T-helper 17 cell (primary cell): ENCODE measurements at regions not wholly inside any gene's neighbourhood (a gene's known extent, or its start where the extent isn't known, plus 50 kb on each side); places are given as distances from the start of the nearest gene placed in this dataset.
"Not testable (repeated sequence)": the region's sequence is repeated elsewhere in the genome, so short reads cannot be mapped to it uniquely, and the experiment has no call there.

Experiments
- ATAC-seq: fragments of 150-1000 bp; cut with Tn5 transposase; 2 replicates; pipeline ENCODE4 v1.10.0; 2021; ENCODE audit warnings: mild to moderate bottlenecking, moderate library complexity
- DNase-seq, 3 donors: peaks; one replicate each; pipeline versions ENCODE4 v3.0.0 to v3.0.0-alpha.2; 2020 to 2021
- H3K9me3 ChIP-seq: one replicate; pipeline ENCODE4 v1.7.0; 2013; ENCODE audit warnings: low read length, mild to moderate bottlenecking; ENCODE audit not compliant: control insufficient read depth, poor library complexity, severe bottlenecking
- H3K27ac Mint-ChIP-seq: one replicate; pipeline ENCODE4 v1.8.0; 2022; ENCODE audit warnings: mild to moderate bottlenecking, moderate library complexity, mixed read lengths
- H3K27me3 Mint-ChIP-seq: one replicate; pipeline ENCODE4 v1.8.0; 2022; ENCODE audit warnings: mixed read lengths
- H3K36me3 Mint-ChIP-seq: one replicate; pipeline ENCODE4 v1.8.0; 2022; ENCODE audit warnings: low read depth, mixed read lengths
- H3K4me1 Mint-ChIP-seq: one replicate; pipeline ENCODE4 v1.8.0; 2022; ENCODE audit warnings: mild to moderate bottlenecking, mixed read lengths
- H3K4me3 Mint-ChIP-seq: one replicate; pipeline ENCODE4 v1.8.0; 2022; ENCODE audit warnings: mild to moderate bottlenecking, moderate library complexity, mixed read lengths

GRCh38 chr9:33623658-33624586, 99.9 kb downstream of the ANKRD18B start:
- DNase-seq (peak; percentile 32 to 52 (median 47)), ATAC-seq (peak; percentile 99)
- H3K36me3 Mint-ChIP-seq = no peaks in the 10 kb centered on the region
- H3K4me3 Mint-ChIP-seq = no peak overlapping the region
- H3K4me1 Mint-ChIP-seq = peaks cover 10% of the 10 kb centered on the region
- no peak overlapping the region for H3K27ac Mint-ChIP-seq
- H3K9me3 ChIP-seq = no peaks in the 10 kb centered on the region
- H3K27me3 Mint-ChIP-seq = peaks cover 58% of the 10 kb centered on the region

GRCh38 chr9:33628318-33628717, 104.3 kb downstream of the ANKRD18B start:
- not testable (repeated sequence) for ATAC-seq

GRCh38 chr9:33628865-33629410, 104.9 kb downstream of the ANKRD18B start:
- DNase-seq (no peak), ATAC-seq (no peak)
- Mint-ChIP-seq H3K27me3 (peaks cover 55% of the 10 kb centered on the region), H3K27ac (no peak overlapping the region), H3K4me3 (no peak overlapping the region), H3K36me3 (peaks cover 2% of the 10 kb centered on the region), H3K4me1 (peaks cover 6% of the 10 kb centered on the region)
- no peaks in the 10 kb centered on the region for H3K9me3 ChIP-seq

More at GRCh38 chr9:33628318-33628717, 104.3 kb downstream of the ANKRD18B start:
- H3K27ac Mint-ChIP-seq, DNase-seq, H3K9me3 ChIP-seq, H3K36me3 Mint-ChIP-seq, H3K4me3 Mint-ChIP-seq: not testable (repeated sequence)
- Mint-ChIP-seq H3K4me1 (peaks cover 11% of the 10 kb centered on the region), H3K27me3 (peaks cover 55% of the 10 kb centered on the region)

- H3K4me1 Mint-ChIP-seq = peaks cover 2% of the 10 kb centered on the region
Measured at GRCh38 chr9:33633636-33634035, 109.6 kb downstream of the ANKRD18B start.

GRCh38 chr9:33637881-33638280, 113.8 kb downstream of the ANKRD18B start:
- Mint-ChIP-seq H3K27ac (no peak overlapping the region), H3K4me3 (no peak overlapping the region), H3K27me3 (peaks cover 83% of the 10 kb centered on the region), H3K36me3 (peaks cover 7% of the 10 kb centered on the region), H3K4me1 (no peaks in the 10 kb centered on the region)
- ATAC-seq = no peak
- DNase-seq = no peak
- H3K9me3 ChIP-seq = no peaks in the 10 kb centered on the region

More at GRCh38 chr9:33633636-33634035, 109.6 kb downstream of the ANKRD18B start:
- peaks cover 10% of the 10 kb centered on the region for H3K36me3 Mint-ChIP-seq
- no peak overlapping the region for H3K4me3 Mint-ChIP-seq
- H3K9me3 ChIP-seq = no peaks in the 10 kb centered on the region
- ATAC-seq = no peak
- peaks cover 69% of the 10 kb centered on the region for H3K27me3 Mint-ChIP-seq
- DNase-seq = no peak
- H3K27ac Mint-ChIP-seq = no peak overlapping the region

- H3K36me3 Mint-ChIP-seq = peaks cover 7% of the 10 kb centered on the region
- no peak for DNase-seq
- no peaks in the 10 kb centered on the region for H3K4me1 Mint-ChIP-seq
- H3K27me3 Mint-ChIP-seq = peaks cover 86% of the 10 kb centered on the region
- no peak overlapping the region for H3K27ac Mint-ChIP-seq
- no peaks in the 10 kb centered on the region for H3K9me3 ChIP-seq
- ATAC-seq = no peak
- no peak overlapping the region for H3K4me3 Mint-ChIP-seq
Measured at GRCh38 chr9:33638391-33638915, 114.4 kb downstream of the ANKRD18B start.

GRCh38 chr9:33645706-33646105, 121.7 kb downstream of the ANKRD18B start:
- Mint-ChIP-seq H3K4me3 (no peak overlapping the region), H3K4me1 (peaks cover 4% of the 10 kb centered on the region), H3K27me3 (peaks cover 54% of the 10 kb centered on the region), H3K36me3 (no peaks in the 10 kb centered on the region), H3K27ac (no peak overlapping the region)
- H3K9me3 ChIP-seq = no peaks in the 10 kb centered on the region
- DNase-seq = no peak
- no peak for ATAC-seq

- H3K27ac Mint-ChIP-seq = no peak overlapping the region
- peak; percentile 28 for ATAC-seq
- H3K27me3 Mint-ChIP-seq = peaks cover 59% of the 10 kb centered on the region
- peaks cover 2% of the 10 kb centered on the region for H3K36me3 Mint-ChIP-seq
- H3K9me3 ChIP-seq = no peaks in the 10 kb centered on the region
- H3K4me1 Mint-ChIP-seq = peaks cover 7% of the 10 kb centered on the region
- no peak for DNase-seq
- no peak overlapping the region for H3K4me3 Mint-ChIP-seq
Measured at GRCh38 chr9:33649463-33649862, 125.4 kb downstream of the ANKRD18B start.

GRCh38 chr9:33651125-33651524, 127.1 kb downstream of the ANKRD18B start:
- peaks cover 7% of the 10 kb centered on the region for H3K4me1 Mint-ChIP-seq
- H3K27me3 Mint-ChIP-seq = peaks cover 59% of the 10 kb centered on the region
- no peak for ATAC-seq

GRCh38 chr9:33659921-33660320, 135.4 kb upstream of the PRSS3 start:
- no peaks in the 10 kb centered on the region for H3K9me3 ChIP-seq
- ATAC-seq = no peak
- Mint-ChIP-seq H3K27me3 (peaks cover 4% of the 10 kb centered on the region), H3K4me1 (no peaks in the 10 kb centered on the region), H3K27ac (no peak overlapping the region), H3K4me3 (no peak overlapping the region), H3K36me3 (no peaks in the 10 kb centered on the region)
- DNase-seq = no peak

More at GRCh38 chr9:33651125-33651524, 127.1 kb downstream of the ANKRD18B start:
- Mint-ChIP-seq H3K36me3 (peaks cover 2% of the 10 kb centered on the region), H3K4me3 (no peak overlapping the region), H3K27ac (no peak overlapping the region)
- H3K9me3 ChIP-seq = no peaks in the 10 kb centered on the region
- DNase-seq = no peak

- Mint-ChIP-seq H3K27me3 (peaks cover 4% of the 10 kb centered on the region), H3K4me1 (no peaks in the 10 kb centered on the region), H3K27ac (no peak overlapping the region), H3K4me3 (no peak overlapping the region), H3K36me3 (no peaks in the 10 kb centered on the region)
- DNase-seq (no peak), ATAC-seq (no peak)
- no peaks in the 10 kb centered on the region for H3K9me3 ChIP-seq
Measured at GRCh38 chr9:33660772-33661171, 134.6 kb upstream of the PRSS3 start.

GRCh38 chr9:33661176-33661575, 134.2 kb upstream of the PRSS3 start:
- Mint-ChIP-seq H3K4me3 (no peak overlapping the region), H3K27me3 (peaks cover 8% of the 10 kb centered on the region), H3K4me1 (no peaks in the 10 kb centered on the region), H3K36me3 (no peaks in the 10 kb centered on the region), H3K27ac (no peak overlapping the region)
- H3K9me3 ChIP-seq = no peaks in the 10 kb centered on the region
- ATAC-seq (no peak), DNase-seq (no peak)

GRCh38 chr9:33662871-33663270, 132.5 kb upstream of the PRSS3 start:
- no peak for ATAC-seq
- H3K9me3 ChIP-seq = no peaks in the 10 kb centered on the region
- Mint-ChIP-seq H3K4me1 (no peaks in the 10 kb centered on the region), H3K36me3 (no peaks in the 10 kb centered on the region), H3K4me3 (no peak overlapping the region), H3K27ac (no peak overlapping the region), H3K27me3 (peaks cover 25% of the 10 kb centered on the region)
- no peak for DNase-seq
